HepG2 (cell line): ENCODE measurements at regions not wholly inside any gene's neighbourhood (a gene's known extent, or its start where the extent isn't known, plus 50 kb on each side); places are given as distances from the start of the nearest gene placed in this dataset.
"Not testable (repeated sequence)": the region's sequence is repeated elsewhere in the genome, so short reads cannot be mapped to it uniquely, and the experiment has no call there.

Source experiments
- ATAC-seq: fragments of 200-7000 bp; cut with Tn5 transposase; 3 replicates; pipeline ENCODE4 v1.9.1; 2020; ENCODE audit warnings: mild to moderate bottlenecking, moderate library complexity
- BruUV-seq: library from RNA; stranded (reverse); fragments of 400-500 nt; replicated peaks from 2 replicates; lab custom pipeline; 2021; lab: Mats Ljungman, UMichigan
- CTCF ChIA-PET: fragments of 300-600 bp; formaldehyde crosslinking; extraction: SDS; loops from one replicate; lab custom pipeline; 2021; ENCODE audit warnings: low total read pairs, inconsistent platforms, low intra/inter-chr PET ratio; lab: Yijun Ruan, JAX
- POLR2A ChIA-PET: fragments of 350-600 bp; sonication (Branson Sonifier 250); formaldehyde crosslinking; loops from one replicate; lab custom pipeline; 2020; ENCODE audit warnings: antibody characterized with exemption, inconsistent platforms; lab: Yijun Ruan, JAX
- DNase-seq: peaks from one replicate; pipeline ENCODE4 v3.0.0-alpha.2; 2015; ENCODE audit warnings: low spot score
- FAIRE-seq: peaks from 3 replicates; lab custom pipeline; 2011; peaks lifted over from hg19 to GRCh38; lab: Jason Lieb, UNC
- H2AFZ ChIP-seq: one replicate; pipeline ENCODE4 v1.6.1; 2011; ENCODE audit warnings: low read length, inconsistent platforms
- H3K27ac ChIP-seq: fragments of 300-600 bp; 3 replicates; pipeline ENCODE4 v1.8.0; 2011; ENCODE audit warnings: mixed run types, mild to moderate bottlenecking, mixed read lengths, low read length, inconsistent platforms; ENCODE audit not compliant: insufficient read depth; ENCODE audit errors: extremely low read length
- H3K27me3 ChIP-seq, 2 experiments: fragments of 200-600 bp in 1 of 2; 2 replicates in 1 of 2; 3 replicates in 1 of 2; pipeline versions ENCODE4 v1.6.0 to v1.8.0; 2011; ENCODE audit warnings: low read length in 2 of 2, mild to moderate bottlenecking in 2 of 2, moderate library complexity in 2 of 2, inconsistent platforms in 1 of 2; ENCODE audit not compliant: insufficient read depth in 2 of 2, control insufficient read depth in 1 of 2
- H3K36me3 ChIP-seq, 2 experiments: fragments of 200-600 bp in 1 of 2; replicated peaks in 1 of 2; 2 replicates in 1 of 2; 3 replicates in 1 of 2; pipeline versions ENCODE4 v1.5.1 to v1.8.0; 2011; ENCODE audit warnings: low read length in 2 of 2, inconsistent platforms in 1 of 2; ENCODE audit not compliant: insufficient read depth in 2 of 2, control insufficient read depth in 1 of 2
- H3K4me1 ChIP-seq: 2 replicates; pipeline ENCODE4 v1.5.1; 2012; ENCODE audit warnings: low read length, inconsistent platforms; ENCODE audit not compliant: insufficient read depth
- H3K4me2 ChIP-seq: 2 replicates; pipeline ENCODE4 v1.6.0; 2011; ENCODE audit warnings: low read depth, low read length, inconsistent platforms
- H3K4me3 ChIP-seq, 3 experiments: fragments of 200-600 bp in 1 of 3; sonication (generic), shearing (Covaris generic) in 1 of 3; replicated peaks in 1 of 3; 2 replicates each; pipeline ENCODE4 v1.5.1; 2011 to 2016; ENCODE audit warnings: low read length in 3 of 3, inconsistent platforms in 2 of 3, low read depth in 2 of 3, mild to moderate bottlenecking in 2 of 3, control low read depth in 1 of 3, mixed read lengths in 1 of 3; ENCODE audit not compliant: insufficient read depth in 1 of 3
- H3K79me2 ChIP-seq: one replicate; pipeline ENCODE4 v1.6.1; 2011; ENCODE audit warnings: low read length, inconsistent platforms; ENCODE audit not compliant: insufficient read depth
- H3K9ac ChIP-seq: 2 replicates; pipeline ENCODE4 v1.6.0; 2011; ENCODE audit warnings: mild to moderate bottlenecking, low read depth, low read length, inconsistent platforms; ENCODE audit not compliant: insufficient read depth
- H3K9me3 ChIP-seq: 2 replicates; pipeline ENCODE4 v1.5.1; 2012; ENCODE audit warnings: mild to moderate bottlenecking, low read length
- H4K20me1 ChIP-seq: 2 replicates; pipeline ENCODE4 v1.6.0; 2011; ENCODE audit warnings: inconsistent platforms, mild to moderate bottlenecking, low read length, moderate library complexity; ENCODE audit not compliant: insufficient read depth
- CBX5 ChIP-seq: sonication (generic); formaldehyde crosslinking; IDR thresholded peaks from 2 replicates; pipeline ENCODE4 v1.4.0; 2020; ENCODE audit warnings: missing genetic modification reagents, borderline replicate concordance
- EHMT2 ChIP-seq: fragments of 200-600 bp; sonication (generic); IDR thresholded peaks from 2 replicates; pipeline ENCODE4 v1.7.0; 2017; ENCODE audit warnings: antibody characterized with exemption, low read depth, low read length, borderline replicate concordance
- HNF1B ChIP-seq: sonication (generic); formaldehyde crosslinking; IDR thresholded peaks from 2 replicates; pipeline ENCODE4 v1.5.1; 2020; ENCODE audit warnings: mild to moderate bottlenecking, moderate library complexity, missing genetic modification reagents
- HOXA3 ChIP-seq: sonication (generic); formaldehyde crosslinking; IDR thresholded peaks from 2 replicates; pipeline ENCODE4 v1.5.0; 2020; ENCODE audit warnings: missing genetic modification reagents
- JUND ChIP-seq: sonication (generic); formaldehyde crosslinking; IDR thresholded peaks from 2 replicates; pipeline ENCODE4 v1.8.0; 2022; ENCODE audit warnings: mild to moderate bottlenecking, missing genetic modification reagents
- KLF6 ChIP-seq: IDR thresholded peaks from 2 replicates; pipeline ENCODE4 v1.8.0; 2016; ENCODE audit warnings: missing biosample characterization, missing genetic modification reagents
- SMARCC2 ChIP-seq: fragments of 450-650 bp; IDR thresholded peaks from 2 replicates; pipeline ENCODE4 v1.6.1; 2017; ENCODE audit warnings: antibody characterized with exemption, mild to moderate bottlenecking
- TGIF2 ChIP-seq: IDR thresholded peaks from 2 replicates; pipeline ENCODE4 v1.6.1; 2016; ENCODE audit warnings: control low read depth, missing compliant biosample characterization
- ZNF362 ChIP-seq: sonication (generic); formaldehyde crosslinking; IDR thresholded peaks from 2 replicates; pipeline ENCODE4 v1.4.0; 2020; ENCODE audit warnings: missing genetic modification reagents, mild to moderate bottlenecking, borderline replicate concordance
- ZNF430 ChIP-seq: sonication (generic); formaldehyde crosslinking; IDR thresholded peaks from 2 replicates; pipeline ENCODE4 v1.9.0; 2021; ENCODE audit warnings: mild to moderate bottlenecking, missing genetic modification reagents
- ZNF503 ChIP-seq: sonication (generic); formaldehyde crosslinking; IDR thresholded peaks from 2 replicates; pipeline ENCODE4 v1.4.0; 2020; ENCODE audit warnings: missing genetic modification reagents
- WGBS: methylation state at CpG from one replicate; pipeline ENCODE4 v1.1.6; 2017; ENCODE audit warnings: low lambda C conversion rate; 5-methylcytosine and 5-hydroxymethylcytosine counted together
- in situ Hi-C: cut with HindIII; loops from 2 replicates; pipeline ENCODE4 v1.10.0; 2017; ENCODE audit warnings: low pct_unique_long_range_greater_than_20kb; ENCODE audit not compliant: extremely low pct_ligation_motif_present
- intact Hi-C: fragments of 100-400 bp; cut with micrococcal nuclease; formaldehyde crosslinking; loops from one replicate; pipeline ENCODE4 v1.10.0; 2022; ENCODE audit not compliant: unreplicated experiment

GRCh38 chr2:149855859-149856258, 268.3 kb upstream of the MMADHC start:
- Histone ChIP-seq H3K9me3 (peaks cover 15% of the 10 kb centered on the region), H3K4me1 (peaks cover 12% of the 10 kb centered on the region; the same call in 1 of the 2 replicates)
- H3K36me3 ChIP-seq, H2AFZ ChIP-seq, BruUV-seq, H3K27ac ChIP-seq, FAIRE-seq, ATAC-seq, CTCF ChIA-PET, H3K27me3 ChIP-seq, H3K4me3 ChIP-seq, POLR2A ChIA-PET, DNase-seq, H3K4me2 ChIP-seq, H3K9ac ChIP-seq, H4K20me1 ChIP-seq, in situ Hi-C loops, intact Hi-C loops, H3K79me2 ChIP-seq: not testable (repeated sequence)
- 100% methylated on average over 4 of the region's 5 CpGs for WGBS

GRCh38 chr2:149849591-149849990, 262.0 kb upstream of the MMADHC start:
- TF ChIP-seq KLF6 (CRISPR knock-in tag), result no peak
- TF ChIP-seq ZNF362 (CRISPR knock-in tag), result no peak
- TF ChIP-seq EHMT2, result no peak
- no peak for TF ChIP-seq HNF1B (CRISPR knock-in tag)
- TF ChIP-seq HOXA3 (CRISPR knock-in tag), result no peak
- TF ChIP-seq JUND, result no peak
- TF ChIP-seq SMARCC2, result no peak
- no peak for TF ChIP-seq ZNF503 (CRISPR knock-in tag)
- TF ChIP-seq CBX5, result no peak
- no peak for TF ChIP-seq TGIF2 (CRISPR knock-in tag)
- TF ChIP-seq ZNF430, result no peak
- TF ChIP-seq, all 625 proteins: peak for 0
- H3K9me3 ChIP-seq, result peaks cover 41% of the 10 kb centered on the region
- H3K27me3 ChIP-seq, result no peaks in the 10 kb centered on the region
- CTCF ChIA-PET, result no interaction called here
- BruUV-seq, result no TSS peak
- FAIRE-seq, result no peak
- POLR2A ChIA-PET, result no interaction called here
- no peak overlapping the region for H3K9ac ChIP-seq
- H2AFZ ChIP-seq, result no peak overlapping the region
- no peaks in the 10 kb centered on the region for H3K36me3 ChIP-seq
- WGBS, result 20% methylated on average over 1 of the region's 1 CpG
- no peak overlapping the region for H3K27ac ChIP-seq
- intact Hi-C loops (no loop called here), in situ Hi-C loops (no loop called here)
- no peaks in the 10 kb centered on the region for H3K4me1 ChIP-seq
- ATAC-seq, result no peak
- no peak overlapping the region for H3K4me3 ChIP-seq
- no peak for DNase-seq
- no peaks in the 10 kb centered on the region for H3K79me2 ChIP-seq
- no peaks in the 10 kb centered on the region for H4K20me1 ChIP-seq
- no peak overlapping the region for H3K4me2 ChIP-seq
